GM18858 (cell line): ENCODE measurements at regions not wholly inside any gene's neighbourhood (a gene's known extent, or its start where the extent isn't known, plus 50 kb on each side); places are given as distances from the start of the nearest gene placed in this dataset.

Experiments
- ATAC-seq: cut with Tn5 transposase; IDR thresholded peaks from one replicate; pipeline ENCODE4 v1.9.1; 2021; ENCODE audit not compliant: unreplicated experiment

- ATAC-seq: no peak
Observed at GRCh38 chr5:174229514-174230370, 184.2 kb downstream of the NSG2 start.

DNA sequence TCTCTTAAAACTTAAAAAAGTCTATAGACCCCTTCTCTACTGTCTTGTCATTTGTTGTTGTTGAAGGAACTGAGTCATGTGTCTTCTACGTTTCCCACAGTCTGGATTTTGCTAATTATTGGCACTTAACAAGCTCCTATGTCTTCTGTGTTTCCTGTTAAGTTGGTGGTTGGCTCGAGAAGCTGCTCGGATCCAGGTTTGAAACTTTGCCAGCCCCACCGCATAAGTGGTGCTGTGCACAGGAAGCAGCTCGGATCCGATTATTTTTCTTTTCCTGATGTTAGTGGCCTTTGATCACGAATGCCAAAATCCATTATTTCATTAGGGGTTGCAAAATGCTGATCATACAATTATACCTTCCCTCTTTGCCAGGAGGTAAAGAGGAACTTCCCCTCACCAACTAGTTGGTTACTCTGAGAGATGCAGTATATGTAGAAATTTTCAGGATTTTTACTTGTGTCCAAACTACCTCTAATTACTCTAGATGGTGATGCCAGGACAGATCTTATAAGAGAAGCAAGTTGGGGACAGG, 186.5 kb downstream of the NSG2 start:
- no peak for ATAC-seq

DNA sequence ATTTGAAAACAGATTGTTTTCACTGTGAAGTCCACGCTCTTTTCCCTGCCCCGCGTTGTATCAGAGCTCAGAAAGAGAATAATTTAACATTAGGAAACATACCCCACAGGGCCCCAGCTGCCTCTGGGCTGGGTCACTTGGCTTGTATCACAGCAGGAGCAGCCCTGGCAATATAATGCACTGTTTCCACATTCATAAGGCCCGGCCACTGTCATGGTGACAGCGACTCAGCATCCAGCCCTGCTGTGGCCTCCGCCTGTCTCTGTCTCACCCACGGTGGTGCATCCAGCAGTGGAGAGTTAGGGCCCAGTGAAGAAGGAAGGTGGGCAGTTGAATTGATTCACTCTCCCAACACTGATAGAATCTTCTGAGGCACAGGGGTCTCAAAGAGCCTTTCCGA, 188.9 kb downstream of the NSG2 start:
- ATAC-seq: no peak

DNA sequence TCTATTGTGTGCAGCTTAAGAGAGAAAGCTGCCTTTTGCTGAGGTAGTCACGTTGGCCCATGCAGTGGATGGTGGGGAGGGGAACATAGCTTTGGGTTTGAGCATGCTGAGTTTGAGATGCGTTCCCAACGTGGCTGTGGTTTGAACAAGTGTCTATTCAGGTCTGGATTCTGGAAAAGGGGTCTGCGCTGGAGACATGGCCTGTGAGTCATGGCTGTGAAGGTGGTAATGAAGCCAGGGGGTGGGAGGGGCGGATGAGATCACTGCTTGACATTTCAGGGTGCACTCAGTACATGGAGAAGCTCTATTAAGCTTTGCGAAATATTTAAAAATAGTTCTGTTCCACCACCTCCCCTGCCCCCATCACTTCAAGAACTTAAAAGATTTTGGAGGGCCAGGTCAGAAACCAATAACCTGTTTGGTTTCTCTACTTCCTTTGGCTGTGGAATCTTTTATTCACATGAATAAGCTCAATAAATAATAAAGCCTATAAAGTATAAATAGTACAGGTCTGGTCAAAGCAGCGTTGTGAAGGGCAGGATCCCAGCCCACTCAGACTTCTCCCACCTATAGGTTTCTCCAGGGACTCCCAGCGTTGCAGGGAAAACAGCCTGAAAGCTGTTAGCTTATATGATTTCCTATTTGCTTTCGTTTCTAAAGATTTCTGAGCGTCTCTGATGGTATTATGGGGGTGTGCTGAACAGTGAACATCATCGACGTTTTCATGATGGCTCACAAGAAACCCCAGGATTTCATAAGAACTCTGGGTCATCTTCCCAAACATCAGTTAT, 189.9 kb downstream of the NSG2 start:
- no peak for ATAC-seq

GRCh38 chr5:174236070-174236469, 190.6 kb downstream of the NSG2 start:
- ATAC-seq: no peak

GRCh38 chr5:174239718-174240117, 194.2 kb downstream of the NSG2 start:
- ATAC-seq: no peak

GRCh38 chr5:174242573-174242972, 197.1 kb downstream of the NSG2 start:
- ATAC-seq: no peak

GRCh38 chr5:174243904-174244303, 198.4 kb downstream of the NSG2 start:
- no peak for ATAC-seq

GRCh38 chr5:174245516-174246075, 200.1 kb downstream of the NSG2 start:
- no peak for ATAC-seq

GRCh38 chr5:174246743-174247142, 201.2 kb downstream of the NSG2 start:
- ATAC-seq: no peak

GRCh38 chr5:174247301-174247700, 201.8 kb downstream of the NSG2 start:
- ATAC-seq: no peak

DNA sequence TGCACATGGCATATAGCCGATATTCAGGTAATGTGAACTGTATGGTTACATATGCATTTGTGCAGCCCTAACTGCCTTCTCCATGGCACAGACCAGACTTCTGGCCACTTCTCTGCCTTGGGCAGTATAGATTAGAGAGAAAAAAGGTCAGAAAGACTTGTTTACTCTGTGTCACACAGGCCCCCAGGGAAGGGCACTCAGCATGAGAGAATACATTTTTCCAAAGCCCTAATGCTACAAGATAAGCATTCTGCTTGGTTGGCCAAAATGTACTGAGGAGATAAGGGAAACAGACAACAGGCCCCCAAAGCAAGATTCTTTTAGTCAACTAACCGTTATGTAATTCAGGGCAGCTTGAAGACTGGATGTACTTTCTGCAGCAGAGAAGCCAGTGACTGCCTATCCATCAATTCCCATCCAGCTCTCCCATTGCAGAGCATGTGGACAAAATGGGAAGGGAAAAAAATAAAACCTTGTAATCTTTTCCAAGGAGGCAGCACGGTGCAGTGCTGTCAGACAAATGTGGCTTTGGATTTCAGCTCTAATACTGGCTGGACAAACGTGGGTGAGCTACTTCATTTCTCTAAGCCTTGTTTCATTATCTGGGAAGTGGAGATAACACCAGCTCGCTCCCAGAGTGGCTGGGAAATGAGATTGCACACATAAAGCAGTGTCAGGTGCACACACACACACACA, 205.9 kb downstream of the NSG2 start:
- no peak for ATAC-seq

DNA sequence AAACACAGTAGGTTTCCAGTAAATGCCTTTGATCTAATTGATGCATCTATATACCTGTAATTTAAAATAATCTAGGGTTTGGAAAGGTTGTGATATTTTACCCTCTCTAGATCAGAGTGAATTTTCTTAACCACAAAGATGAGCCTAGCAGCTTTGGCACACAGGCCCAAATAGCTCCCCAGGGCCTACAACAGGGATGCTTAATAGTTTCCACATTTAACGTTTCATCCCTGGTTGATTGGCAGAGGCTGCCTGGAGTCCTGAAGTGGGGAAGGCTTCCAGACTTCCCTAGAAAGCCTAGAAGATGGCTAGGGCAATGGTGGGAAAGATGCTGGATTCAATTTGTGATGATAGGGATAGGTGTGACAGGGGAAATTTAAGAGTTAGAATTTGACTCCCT, 206.6 kb downstream of the NSG2 start:
- no peak for ATAC-seq

DNA sequence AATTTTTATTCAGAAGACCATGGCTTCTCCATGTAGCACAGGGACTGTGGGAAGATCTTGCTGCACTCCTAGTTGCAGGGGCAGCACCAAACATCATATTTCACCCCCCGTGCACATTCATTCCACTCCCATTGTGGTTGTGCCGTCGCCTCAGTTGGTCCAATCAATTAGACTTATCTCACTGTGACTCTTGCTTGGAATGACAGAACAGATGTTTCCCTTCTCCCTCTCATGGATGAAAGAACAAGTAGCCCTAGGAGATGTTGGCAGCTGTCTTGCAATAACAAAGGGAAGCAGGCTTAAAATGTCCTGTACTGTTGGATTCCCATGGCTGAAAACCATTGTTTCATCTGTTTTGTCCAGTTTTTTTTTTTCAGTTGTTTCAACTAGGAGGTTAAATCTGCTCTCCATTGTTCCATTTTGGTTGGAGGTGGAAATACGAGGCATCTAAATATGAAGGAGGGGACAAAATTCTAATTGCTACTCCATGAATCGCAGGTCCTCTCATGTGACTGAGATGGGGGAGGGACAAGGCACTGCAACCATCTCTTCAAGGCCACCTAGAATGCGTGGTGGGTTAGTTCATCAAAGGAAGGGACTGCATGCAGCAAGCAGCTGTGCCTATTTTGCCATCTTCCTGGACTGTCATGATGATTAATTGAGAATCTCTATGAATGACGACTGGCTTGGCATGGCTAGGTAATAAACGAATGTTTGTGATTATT, 214.4 kb downstream of the NSG2 start:
- ATAC-seq: no peak

DNA sequence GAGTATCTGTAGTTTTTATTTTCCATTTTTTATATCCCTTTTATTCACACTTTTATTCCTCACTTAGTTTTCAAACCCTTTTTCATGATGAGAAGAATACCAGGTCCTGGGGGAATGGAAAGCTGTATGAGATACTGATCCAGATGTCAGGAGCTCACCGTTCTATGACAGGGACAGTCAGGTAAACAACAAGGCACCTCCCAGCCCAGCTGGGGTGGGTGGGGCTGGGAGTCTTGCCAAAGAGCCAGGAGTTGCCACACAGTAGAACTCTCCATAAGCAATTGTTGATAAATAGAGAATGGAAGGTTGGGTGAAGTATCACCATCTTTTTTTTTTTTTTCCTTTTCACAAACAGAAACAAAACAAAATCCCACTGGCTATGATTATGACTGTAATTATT, 225.8 kb downstream of the NSG2 start:
- ATAC-seq: no peak

GRCh38 chr5:174272671-174273070, 227.2 kb downstream of the NSG2 start:
- ATAC-seq: no peak

DNA sequence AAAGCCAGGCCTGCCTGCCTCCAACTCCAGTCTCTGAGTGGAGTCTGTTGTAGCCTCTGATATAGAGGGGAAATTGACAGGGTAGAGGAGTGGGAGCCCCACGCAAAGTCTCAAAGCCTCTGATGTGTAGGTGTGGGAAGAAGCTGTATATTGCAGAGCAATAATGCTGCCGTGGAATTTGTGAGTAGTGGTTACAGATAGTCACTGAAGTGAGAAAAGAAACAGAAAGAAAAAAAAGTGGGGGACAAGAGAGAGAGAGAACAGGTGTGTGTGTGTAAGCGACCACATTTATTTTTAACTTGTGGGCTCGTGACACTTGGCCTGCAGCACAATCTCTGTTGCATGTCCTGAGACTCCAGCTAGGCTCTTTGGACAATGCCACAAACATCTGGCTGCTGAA, 227.8 kb downstream of the NSG2 start:
- ATAC-seq: peak; percentile 89

GRCh38 chr5:174275959-174276358, 230.5 kb downstream of the NSG2 start:
- no peak for ATAC-seq

DNA sequence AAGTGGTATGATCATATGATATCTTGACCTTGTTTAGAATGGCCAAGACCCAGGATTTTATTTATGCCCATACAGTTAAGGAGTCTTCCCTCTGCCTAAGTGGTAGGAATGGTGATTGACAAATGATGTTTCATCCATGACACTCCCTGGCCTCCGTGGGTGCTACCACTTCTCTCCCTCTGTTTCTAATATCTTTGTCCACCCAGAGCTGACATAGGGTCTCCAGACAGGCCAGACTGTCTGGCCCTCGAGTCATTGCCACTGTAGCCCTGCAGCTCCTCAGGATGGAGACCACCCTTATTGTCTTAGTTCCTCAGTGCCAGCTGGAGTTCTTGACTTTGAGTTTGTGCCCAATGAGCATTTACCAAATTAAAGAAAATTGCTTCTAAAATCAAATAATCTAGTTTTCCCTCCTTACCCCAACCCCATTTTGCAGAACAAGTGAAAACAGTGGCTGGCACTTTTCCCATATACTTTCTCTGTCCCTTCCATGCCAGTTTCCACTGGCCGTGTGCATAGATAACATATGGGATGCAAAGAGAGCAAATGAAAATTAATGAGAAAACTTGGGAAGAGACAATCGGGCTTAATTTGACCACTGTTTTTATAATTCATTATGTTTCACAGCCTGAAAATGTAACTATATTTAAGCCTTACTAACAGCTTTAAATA, 235.7 kb downstream of the NSG2 start:
- ATAC-seq: no peak

DNA sequence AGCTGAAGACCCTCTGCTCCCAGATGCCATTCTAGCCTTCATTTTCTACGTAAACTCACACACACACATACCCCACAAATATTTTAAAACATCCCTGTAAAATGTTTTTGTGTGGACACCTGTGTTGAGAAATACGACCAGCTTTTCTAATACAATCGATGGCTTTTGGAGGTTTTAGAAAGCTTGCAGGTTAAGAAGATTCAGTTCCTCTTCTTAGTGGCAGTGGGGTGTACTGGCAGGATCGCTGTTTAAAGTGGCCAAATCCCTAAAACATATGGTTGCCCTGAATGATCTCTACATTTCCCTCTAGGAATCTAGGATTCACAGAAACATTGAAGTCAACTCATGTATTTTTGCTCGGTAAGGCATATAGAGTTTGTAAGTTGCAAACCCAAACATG, 236.3 kb downstream of the NSG2 start:
- no peak for ATAC-seq
